HG03139 (cell line): ENCODE measurements at regions not wholly inside any gene's neighbourhood (a gene's known extent, or its start where the extent isn't known, plus 50 kb on each side); places are given as distances from the start of the nearest gene placed in this dataset.

Experiments
- ATAC-seq: cut with Tn5 transposase; IDR thresholded peaks from one replicate; pipeline ENCODE4 v1.9.1; 2021; ENCODE audit not compliant: unreplicated experiment

GRCh38 chr2:236849940-236850339, 235.7 kb upstream of the COPS8 start:
- no peak for ATAC-seq

DNA sequence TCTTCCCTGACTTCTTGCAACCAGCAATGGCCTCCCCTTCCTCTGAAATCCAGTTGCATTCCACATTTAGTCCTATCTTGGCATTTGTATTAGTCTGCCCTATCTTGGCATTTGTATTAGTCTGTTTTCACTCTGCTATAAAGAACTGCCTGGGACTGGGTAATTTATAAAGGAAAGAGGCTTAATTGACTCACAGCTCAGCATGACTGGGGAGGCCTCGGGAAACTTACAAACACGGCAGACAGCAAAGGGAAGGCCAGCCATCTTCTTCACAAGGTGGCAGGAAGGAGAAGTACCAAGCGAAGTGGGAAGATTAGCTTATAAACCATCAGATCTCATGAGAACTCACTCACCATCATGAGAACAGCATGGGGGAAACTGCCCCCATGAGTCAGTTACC, 234.5 kb upstream of the COPS8 start:
- no peak for ATAC-seq

DNA sequence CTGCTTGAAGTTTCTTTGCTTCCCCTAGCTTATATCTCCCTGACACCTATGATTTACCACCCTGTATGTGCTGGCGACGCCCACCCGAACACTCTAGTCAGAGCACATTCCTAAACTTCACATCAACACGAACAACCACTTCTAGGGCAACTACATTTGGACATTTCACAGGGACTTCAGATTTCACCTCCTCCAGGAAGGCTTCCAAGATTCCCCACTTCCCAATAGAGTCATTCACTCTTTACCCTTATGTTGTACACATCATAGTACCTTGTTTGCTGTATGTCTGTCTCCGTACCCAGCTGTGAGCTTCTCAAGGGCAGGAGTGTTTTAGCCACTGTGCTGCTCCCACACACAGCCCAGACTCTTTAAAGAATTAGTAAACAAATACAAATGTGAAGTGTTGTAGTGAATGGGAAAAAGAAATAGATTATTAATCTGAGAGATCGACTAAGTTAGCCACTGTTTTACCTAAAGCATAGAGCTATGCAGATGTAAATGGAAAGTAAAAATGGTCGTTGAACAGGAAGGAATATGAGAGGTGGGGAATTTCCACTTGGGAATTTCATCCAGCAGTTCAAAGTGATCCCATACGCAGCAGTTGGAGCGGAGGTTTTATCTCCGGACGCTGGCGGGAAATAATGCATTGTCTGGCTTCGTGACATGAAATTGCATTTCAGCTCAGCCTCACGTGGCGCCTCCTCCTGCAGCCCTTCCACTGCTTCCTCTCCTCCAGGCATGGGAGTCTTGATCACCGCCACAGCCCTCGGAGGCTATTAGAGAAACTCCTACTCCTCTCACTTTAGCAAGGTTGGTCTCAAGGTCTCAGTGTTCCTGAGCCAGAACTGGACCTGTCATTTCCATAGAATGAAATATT, 233.4 kb upstream of the COPS8 start:
- ATAC-seq, result no peak

GRCh38 chr2:236852977-236853374, 232.7 kb upstream of the COPS8 start:
- ATAC-seq, result no peak

- no peak for ATAC-seq
Measured at GRCh38 chr2:236853585-236854051, 232.1 kb upstream of the COPS8 start.

DNA sequence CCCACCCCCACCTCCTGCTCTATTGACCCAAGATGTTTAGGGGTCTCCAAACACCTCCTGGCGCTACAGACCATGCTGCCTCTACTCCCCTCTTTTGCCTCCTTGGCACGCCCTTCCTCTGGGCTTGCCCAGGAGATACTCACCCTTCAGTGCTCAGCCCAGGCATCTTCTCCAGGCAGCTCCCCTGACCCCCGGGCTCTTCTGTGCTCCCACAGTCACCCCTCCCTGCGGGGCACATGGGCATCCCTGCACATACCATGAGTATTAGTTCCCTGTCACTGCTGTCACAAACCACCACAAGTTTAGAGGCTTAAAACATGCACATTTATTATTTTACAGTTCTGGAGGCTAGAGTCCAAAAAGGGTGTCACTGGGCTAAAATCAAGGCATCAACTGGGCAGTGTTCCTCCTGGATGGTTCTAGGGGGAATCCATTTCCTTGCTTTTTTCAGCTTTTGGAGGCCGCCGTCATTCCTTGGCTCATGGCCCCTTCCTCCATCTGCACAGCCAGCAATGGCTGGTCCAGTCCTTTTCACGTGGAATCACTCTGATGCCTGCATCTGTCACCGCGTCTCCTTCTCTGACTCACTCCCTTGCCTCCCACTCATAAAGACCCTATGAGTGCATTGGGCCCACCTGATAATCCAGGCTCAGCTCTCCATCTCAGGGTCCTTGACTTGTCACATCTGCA, 230.4 kb upstream of the COPS8 start:
- ATAC-seq, result no peak

GRCh38 chr2:236855866-236856847, 229.5 kb upstream of the COPS8 start:
- ATAC-seq, result no peak

- no peak for ATAC-seq
Measured at GRCh38 chr2:236856848-236857235, 228.8 kb upstream of the COPS8 start.

DNA sequence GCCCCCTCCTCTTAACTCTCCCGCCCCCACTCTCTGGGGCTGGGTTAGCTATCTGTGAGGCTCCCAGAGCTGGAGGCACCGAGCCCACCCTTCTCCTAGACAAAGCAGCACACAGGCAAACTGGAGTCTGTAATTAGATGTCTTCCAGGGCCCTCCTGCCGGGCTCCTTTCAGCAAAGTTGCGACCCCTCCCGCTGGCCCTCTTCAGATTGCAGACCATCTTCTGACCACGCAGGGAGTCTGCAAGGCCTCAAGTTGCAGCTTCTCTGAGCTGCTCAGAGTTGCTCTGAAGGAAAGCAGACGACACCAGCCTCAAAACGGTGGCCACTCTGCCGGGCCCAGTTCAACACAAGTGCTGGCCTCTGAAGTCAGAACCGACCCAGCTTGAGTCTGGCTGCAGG, 228.4 kb upstream of the COPS8 start:
- ATAC-seq, result no peak

- ATAC-seq, result no peak
Measured at GRCh38 chr2:236857781-236858180, 227.9 kb upstream of the COPS8 start.

- no peak for ATAC-seq
Measured at GRCh38 chr2:236858661-236859060, 227.0 kb upstream of the COPS8 start.

DNA sequence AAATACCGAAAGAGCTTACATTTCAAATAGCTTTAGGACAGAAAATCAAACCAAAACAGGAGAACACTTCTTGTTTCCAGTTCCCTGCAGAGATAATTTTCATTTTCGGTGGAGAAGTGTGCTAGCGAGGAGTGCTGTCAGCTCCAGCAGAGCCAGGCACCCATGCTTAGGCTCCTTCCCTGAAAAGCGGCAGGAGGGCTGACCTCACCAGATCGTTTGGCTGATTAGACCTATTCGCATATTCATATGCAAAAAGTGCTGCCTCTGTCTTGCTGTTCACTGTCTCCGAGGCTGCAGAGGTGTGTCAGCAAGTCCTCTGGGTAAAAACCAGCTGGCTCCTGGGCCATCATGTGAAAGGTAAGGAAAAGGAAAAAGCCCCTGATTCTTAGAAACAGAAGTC, 225.8 kb upstream of the COPS8 start:
- ATAC-seq, result no peak

- no peak for ATAC-seq
Measured at GRCh38 chr2:236861196-236861875, 224.4 kb upstream of the COPS8 start.

DNA sequence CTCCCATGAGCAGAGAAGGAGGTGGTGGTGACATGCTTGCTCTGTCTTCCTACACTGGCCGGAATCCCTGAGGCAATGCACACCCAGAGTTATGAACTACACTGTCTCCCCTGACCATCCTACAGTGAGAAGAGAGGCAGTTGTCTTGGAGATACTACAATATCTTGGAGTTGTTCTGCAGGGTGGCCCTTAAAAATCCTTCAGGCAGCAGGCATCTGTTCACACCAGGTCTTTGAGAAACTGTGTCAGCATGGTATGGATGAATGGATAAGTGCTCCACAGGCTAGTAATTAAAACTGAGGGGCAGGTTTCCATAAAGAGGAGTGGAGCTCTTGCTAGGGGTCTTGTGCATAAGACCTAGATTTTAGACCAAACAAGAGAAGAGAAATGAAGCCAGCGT, 223.7 kb upstream of the COPS8 start:
- ATAC-seq, result no peak

DNA sequence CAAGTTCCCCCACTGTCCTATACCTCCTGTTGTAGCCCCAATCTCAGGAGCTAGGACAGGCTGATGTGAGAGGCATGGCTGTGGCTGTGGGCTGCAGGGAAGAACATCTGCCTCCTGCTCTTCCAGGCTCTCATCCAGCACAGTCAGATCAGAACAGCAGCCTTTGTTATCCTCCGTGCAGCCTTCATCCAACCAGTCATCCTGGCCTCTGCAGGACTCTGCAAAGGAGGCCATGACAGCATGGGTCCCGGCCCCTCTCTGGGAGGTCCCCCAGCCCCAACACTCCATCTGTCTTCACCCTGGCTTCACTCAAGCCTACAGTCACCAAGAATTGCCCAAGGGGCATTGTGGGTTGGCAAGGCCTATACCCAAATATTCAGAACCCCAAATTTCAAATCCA, 223.2 kb upstream of the COPS8 start:
- ATAC-seq, result no peak

DNA sequence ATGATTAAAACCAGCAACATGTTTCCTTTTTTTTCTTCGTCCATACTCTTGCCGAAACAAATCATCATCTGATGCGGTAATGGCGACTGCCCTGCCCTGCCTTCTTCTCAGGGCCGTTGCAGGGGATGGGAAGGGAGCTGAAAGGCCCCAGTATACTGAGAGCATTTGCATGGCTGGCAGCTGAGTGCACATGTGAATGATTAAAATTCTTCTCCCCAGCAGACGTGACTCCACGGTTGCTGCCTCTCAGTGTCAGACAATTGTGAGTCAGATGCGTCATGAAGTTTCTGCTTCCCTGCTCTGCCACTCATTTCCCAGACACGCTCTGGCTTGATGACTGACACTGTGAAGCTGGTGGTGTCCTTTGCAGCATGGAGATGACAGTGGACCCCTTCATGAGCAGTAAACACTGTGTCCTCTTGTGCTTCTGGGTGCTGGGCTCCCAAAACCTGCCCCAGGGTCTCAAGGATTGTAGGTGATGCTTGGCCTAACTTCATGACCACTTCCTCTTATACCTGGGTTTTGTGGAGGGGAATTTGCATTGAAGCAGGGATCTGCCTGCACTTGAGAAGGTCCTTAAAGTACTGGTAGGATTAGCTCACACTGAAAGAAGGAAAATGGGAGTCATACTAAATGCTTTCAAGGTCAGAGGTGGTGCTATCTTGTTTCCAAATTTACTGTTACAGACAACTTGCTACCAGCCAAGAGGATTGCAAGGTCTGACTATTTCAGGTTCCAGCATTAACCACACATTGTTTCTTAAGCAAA, 222.5 kb upstream of the COPS8 start:
- ATAC-seq, result no peak

GRCh38 chr2:236863729-236864126, 222.0 kb upstream of the COPS8 start:
- ATAC-seq, result no peak

GRCh38 chr2:236865052-236865451, 220.6 kb upstream of the COPS8 start:
- no peak for ATAC-seq

GRCh38 chr2:236866542-236867340, 218.9 kb upstream of the COPS8 start:
- no peak for ATAC-seq
